ENCODE measurements at regions not wholly inside any gene's neighbourhood (a gene's known extent, or its start where the extent isn't known, plus 50 kb on each side); places are given as distances from the start of the nearest gene placed in this dataset.
A peak's percentile ranks its signal among the peaks of the same experiment; 100 is the strongest.

DNA sequence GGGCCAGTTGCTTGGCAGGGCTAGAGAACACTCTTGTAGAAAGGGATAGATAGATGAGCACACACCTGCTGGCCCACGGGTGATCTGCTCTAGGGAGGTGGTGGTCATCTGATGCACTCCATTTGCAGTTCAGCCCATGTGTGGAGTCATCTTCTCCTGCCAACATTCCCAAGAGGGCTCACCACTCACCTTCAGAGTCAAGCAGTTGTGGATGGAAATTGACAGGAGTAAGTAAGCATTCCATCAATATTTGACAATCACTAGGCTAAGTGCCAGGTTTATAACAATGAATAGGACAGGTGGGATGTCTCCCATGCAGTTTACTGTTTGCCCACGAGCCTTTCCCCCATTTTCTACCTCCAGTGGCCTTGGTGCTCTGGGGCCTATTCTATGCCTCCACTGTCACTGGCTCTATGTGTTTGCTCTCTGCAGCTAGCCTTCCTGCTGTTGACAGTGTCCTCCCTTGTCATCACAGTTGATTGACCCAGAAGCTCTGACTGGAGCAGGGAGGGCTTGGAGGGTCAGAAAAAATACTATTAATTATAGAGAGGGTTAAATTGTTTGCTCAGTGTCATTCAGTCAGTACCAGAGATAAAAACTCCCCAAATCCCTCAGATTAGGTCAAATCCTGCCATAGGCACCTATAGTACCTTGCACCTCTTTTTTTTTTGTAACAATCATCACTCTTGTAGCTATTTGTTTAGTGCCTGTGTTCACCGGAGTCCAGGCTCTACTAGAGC lies 134.6 kb upstream of the PZP start (continued):
- no peak for TF ChIP-seq GRHL1 (CRISPR knock-in tag; conservative IDR thresholded peaks at IDR 0.05)
- TF ChIP-seq KDM4B (CRISPR knock-in tag; IDR thresholded peaks at IDR 0.05), result no peak
- TF ChIP-seq PTBP1 (IDR thresholded peaks at IDR 0.05; ENCODE audit: low read depth, low read length, poor library complexity, severe bottlenecking), result no peak
- TF ChIP-seq ZNF264 (CRISPR knock-in tag; IDR thresholded peaks at IDR 0.05), result 0 out of 2 replicates have a peak, but pooled peaks have one; percentile 50
- TF ChIP-seq NFKB2 (CRISPR knock-in tag; IDR thresholded peaks at IDR 0.05; ENCODE audit: borderline replicate concordance), result no peak
- TF ChIP-seq GZF1 (CRISPR knock-in tag; IDR thresholded peaks at IDR 0.05), result no peak
- TF ChIP-seq, protein P1, sequence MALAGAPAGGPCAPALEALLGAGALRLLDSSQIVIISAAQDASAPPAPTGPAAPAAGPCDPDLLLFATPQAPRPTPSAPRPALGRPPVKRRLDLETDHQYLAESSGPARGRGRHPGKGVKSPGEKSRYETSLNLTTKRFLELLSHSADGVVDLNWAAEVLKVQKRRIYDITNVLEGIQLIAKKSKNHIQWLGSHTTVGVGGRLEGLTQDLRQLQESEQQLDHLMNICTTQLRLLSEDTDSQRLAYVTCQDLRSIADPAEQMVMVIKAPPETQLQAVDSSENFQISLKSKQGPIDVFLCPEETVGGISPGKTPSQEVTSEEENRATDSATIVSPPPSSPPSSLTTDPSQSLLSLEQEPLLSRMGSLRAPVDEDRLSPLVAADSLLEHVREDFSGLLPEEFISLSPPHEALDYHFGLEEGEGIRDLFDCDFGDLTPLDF (CRISPR knock-in tag; IDR thresholded peaks at IDR 0.05), result no peak
- no peak for TF ChIP-seq ZBTB2 (CRISPR knock-in tag; IDR thresholded peaks at IDR 0.05; ENCODE audit: low read depth)
- no peak for TF ChIP-seq NFE2L2 (IDR thresholded peaks at IDR 0.05; ENCODE audit: low read length)
- TF ChIP-seq SNAPC4 (CRISPR knock-in tag; IDR thresholded peaks at IDR 0.05), result no peak
- no peak for TF ChIP-seq ZNF24 (IDR thresholded peaks at IDR 0.05)
- no peak for TF ChIP-seq ZNF772 (CRISPR knock-in tag; IDR thresholded peaks at IDR 0.05)
- TF ChIP-seq, protein P2, sequence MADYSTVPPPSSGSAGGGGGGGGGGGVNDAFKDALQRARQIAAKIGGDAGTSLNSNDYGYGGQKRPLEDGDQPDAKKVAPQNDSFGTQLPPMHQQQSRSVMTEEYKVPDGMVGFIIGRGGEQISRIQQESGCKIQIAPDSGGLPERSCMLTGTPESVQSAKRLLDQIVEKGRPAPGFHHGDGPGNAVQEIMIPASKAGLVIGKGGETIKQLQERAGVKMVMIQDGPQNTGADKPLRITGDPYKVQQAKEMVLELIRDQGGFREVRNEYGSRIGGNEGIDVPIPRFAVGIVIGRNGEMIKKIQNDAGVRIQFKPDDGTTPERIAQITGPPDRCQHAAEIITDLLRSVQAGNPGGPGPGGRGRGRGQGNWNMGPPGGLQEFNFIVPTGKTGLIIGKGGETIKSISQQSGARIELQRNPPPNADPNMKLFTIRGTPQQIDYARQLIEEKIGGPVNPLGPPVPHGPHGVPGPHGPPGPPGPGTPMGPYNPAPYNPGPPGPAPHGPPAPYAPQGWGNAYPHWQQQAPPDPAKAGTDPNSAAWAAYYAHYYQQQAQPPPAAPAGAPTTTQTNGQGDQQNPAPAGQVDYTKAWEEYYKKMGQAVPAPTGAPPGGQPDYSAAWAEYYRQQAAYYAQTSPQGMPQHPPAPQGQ (CRISPR knock-in tag; IDR thresholded peaks at IDR 0.05; ENCODE audit: borderline replicate concordance), result no peak
- no peak for TF ChIP-seq ZBTB38 (CRISPR knock-in tag; IDR thresholded peaks at IDR 0.05)
- no peak; the same call in 1 of the 2 replicates for TF ChIP-seq TFAP4 (IDR thresholded peaks at IDR 0.05; ENCODE audit: borderline replicate concordance, low read depth)
- 0 out of 2 replicates have a peak, but pooled peaks have one; percentile 56 for TF ChIP-seq GLI4 (CRISPR knock-in tag; IDR thresholded peaks at IDR 0.05; ENCODE audit: borderline replicate concordance)
- TF ChIP-seq ZNF547 (CRISPR knock-in tag; IDR thresholded peaks at IDR 0.05), result no peak
